HG03108 (cell line): ENCODE measurements at regions not wholly inside any gene's neighbourhood (a gene's known extent, or its start where the extent isn't known, plus 50 kb on each side); places are given as distances from the start of the nearest gene placed in this dataset.

Experiments
- ATAC-seq: cut with Tn5 transposase; IDR thresholded peaks from one replicate; pipeline ENCODE4 v1.9.1; 2021; ENCODE audit warnings: moderate library complexity; ENCODE audit not compliant: unreplicated experiment

DNA sequence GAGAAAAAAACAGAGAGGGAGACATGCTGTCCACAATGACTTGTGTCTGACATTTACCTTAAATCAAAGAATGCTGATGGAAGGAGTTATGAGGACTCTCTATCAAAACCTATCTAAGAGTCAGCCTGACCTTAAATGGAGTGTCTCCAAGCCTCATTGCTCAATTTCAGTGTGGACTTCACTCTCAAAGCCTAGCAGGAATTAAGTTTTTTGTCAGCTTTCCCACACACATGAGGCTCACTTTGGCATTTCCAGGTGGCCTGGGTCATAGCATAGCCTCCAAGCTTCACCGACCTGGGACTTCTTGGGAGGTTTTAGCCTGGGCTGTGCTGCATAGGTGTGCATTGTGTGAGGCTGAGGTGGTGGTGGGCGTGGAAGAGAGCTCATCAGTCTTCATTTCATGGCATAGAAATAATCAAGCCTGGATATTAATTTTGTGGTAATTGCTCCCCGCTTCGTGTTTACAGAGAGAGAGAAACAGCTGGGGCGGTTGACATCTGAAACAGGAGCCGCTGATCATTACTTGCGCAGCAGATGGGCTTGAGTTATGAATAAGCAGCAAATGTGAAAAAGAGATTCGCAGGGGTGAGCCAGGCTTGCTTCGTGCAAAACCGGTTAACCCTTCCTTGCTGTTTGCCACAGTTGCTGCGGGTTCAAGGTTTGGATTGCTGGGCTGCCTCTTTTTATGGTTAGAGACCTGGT is 647.8 kb downstream of the INHBA start:
- ATAC-seq: no peak

DNA sequence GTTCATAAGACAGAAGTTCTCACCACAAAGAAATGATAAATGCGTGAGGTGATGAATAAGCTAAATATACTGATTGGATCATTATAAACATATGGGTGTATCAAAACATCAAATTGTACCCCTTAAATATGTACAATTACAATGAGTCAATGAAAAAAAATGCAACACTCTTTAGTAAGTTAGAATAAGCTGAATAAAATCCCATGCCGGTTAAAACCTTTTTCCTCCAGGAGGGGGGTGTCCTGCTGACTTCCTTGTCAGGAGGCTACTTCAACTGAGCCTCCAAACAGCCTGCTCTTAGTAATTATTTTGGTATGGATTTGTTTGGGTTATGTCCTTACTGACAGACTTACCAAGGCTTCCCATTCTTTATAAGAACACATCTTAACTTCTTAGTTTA is 649.1 kb downstream of the INHBA start:
- no peak for ATAC-seq

DNA sequence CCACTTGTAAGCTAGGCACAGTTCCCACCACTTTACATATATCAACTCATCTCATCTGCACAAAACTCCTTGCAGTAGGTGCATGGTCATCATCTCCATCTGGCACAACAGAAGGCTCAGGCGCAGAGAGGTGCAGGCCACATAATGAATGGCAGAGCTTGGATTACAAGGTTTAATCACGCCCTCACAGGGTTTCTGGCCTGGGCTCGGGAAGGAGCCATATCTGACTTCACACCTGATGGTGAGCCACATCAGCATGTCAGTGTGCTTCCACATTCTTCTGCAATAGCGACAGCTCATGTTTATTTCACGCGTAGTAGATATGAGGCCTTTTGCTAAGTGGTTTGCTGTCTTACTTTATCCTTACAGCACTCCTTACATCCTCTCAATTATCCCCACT is 650.2 kb downstream of the INHBA start:
- no peak for ATAC-seq

DNA sequence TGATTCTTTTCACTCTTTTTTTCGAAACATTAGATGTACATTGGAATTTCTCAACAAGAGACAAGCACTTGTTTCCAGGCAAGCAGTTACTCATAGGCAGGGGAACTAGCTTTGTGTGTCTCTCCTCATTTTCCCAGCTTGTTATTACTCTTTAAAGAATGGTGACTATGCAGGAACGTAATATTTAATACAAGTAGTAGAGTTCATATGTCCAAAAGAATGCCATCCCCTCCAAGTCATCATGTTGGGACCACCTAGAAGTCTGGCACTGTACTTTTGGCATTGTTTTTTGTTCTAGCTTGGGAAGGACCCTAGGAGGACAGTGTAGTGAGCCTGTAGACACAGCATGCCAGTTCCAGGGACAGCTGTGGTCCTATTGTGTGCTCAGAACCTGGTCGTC is 650.7 kb downstream of the INHBA start:
- no peak for ATAC-seq

DNA sequence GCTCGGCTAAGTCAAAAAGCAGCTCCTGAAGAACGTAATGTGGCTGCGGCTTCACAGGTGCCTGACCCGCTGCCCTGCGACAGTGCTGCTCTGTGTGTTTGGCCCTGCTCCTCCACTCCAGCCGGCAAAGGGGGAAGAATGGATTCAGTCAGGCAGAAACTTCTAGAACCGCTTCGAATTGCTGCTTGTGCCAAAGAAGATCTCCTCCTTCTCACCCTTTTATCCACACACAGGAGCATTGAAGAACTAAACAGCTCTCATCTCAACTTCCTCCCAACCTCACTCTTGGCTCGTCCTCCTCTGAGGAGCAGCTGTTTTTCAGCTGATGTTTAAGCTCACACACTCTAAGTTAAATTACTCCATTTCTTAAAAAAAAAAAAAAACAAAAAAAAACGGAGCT is 651.4 kb downstream of the INHBA start:
- no peak for ATAC-seq

DNA sequence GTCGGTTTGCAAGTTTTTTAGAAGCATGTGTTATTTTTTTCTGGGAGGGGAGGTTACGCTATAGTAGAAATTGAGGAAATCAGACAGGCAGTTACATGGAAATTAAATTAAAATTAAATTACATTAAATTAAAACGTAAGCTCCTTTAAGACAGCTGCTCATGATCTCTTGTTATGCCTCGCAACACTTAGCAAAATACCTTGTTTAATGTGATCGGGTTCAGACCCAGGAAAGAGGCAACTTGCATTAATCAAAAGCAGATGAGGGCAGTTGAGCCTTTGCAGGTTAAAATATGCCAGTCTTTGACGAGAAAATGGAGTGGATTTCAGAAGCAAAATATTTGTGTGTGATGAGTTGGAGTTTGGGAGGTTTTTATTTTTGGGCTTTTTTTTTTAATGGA is 651.8 kb downstream of the INHBA start:
- ATAC-seq: no peak

DNA sequence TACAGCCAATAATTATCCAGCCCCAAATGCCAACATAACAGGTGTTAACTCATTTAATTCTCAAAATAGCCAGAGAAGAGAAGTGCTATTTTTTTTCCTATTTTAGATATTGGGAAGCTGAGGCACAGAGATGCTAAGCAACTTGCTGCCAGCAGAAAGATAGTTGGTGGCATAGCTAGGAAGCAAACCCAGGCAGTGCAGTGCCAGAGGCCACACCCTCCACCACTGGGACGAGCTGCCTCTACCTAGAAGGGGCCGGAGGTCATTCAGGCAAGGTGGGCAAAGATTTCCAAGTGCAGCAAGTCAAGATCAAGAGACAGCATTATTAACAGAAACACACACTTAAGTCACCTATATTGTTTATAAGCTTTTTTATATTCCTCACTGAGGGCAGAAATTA is 654.1 kb downstream of the INHBA start:
- ATAC-seq: no peak

DNA sequence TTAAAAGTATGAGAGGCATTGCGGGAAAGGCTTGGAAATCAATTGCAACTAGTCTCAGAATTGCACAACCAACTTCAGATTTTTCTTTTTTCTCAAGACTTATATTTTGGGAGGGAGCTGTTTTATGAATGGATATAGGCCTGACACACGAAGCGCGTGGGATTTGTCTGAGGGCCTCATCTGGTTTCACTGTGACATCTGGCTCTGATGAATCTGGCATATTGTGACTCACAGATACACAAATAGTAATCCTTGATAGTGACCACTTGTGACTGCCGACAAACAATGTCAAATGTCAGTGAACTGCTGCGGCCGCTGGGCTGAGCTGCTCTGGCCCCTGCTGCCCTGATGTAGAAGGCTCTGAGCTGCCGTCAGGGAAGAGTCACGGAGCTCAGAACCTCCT is 655.1 kb downstream of the INHBA start:
- no peak for ATAC-seq

DNA sequence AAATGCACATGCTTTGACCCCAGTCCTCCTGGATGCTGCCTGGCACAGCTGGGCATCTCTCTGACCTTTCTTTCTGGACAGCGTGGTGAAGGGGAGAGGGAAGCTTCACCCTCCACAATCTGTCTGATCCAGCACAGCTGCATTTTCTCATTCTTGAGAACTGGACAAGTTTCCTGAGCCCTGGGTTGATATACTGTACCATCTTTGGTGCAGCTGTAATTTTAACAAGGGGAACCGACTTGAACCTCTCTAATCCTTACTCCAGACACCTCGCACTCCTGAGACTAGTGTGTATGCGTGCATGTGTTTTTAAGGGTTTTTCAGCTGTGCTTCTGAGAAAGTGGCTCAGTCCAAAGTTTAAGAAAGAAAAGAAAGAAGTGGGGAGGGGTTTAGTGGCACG is 655.7 kb downstream of the INHBA start:
- ATAC-seq: no peak

DNA sequence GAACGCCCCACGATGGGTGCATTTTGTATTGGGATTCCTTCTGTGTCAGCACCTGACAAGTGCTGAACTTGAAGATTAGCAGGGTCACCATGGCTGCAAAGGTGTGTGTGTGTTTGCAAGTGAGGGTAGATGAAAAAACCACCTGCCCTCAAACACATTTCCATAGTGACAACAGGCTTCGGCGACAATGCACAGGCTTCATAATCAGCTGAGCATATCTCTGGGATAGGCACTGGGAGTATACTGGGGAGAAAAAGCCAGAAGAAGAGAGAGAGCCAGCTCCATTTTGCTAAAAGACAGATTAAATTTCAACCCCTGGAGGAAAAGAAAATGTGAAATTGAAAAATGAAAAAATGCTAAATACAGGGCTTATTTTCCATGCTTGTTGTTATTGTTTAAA is 656.1 kb downstream of the INHBA start:
- no peak for ATAC-seq

DNA sequence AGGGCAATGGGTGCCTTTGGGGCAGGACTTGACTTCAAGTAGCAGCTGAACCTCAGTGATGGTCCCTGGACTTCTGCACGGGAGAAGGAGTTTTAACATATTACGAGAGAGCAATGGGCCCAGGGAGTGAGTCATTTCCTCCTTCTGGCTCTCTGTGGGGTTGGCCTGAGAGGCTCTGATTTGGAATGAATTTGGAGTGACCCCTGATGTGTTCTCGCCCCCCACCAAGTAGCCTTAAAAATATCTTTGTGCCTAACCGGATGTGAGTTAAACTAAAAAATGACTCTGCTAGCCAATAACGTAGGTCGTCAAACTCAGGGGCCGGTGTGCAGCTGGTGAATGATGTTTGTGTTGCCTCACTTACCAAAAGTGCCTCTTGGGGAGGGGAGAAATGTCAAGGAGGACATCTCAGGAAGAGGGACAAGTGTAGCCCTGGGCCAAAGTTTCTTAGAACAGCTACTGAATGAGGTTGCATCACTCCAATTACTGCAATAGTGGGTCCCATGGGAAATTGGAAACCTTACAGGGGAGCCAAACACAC is 656.6 kb downstream of the INHBA start:
- ATAC-seq: no peak

DNA sequence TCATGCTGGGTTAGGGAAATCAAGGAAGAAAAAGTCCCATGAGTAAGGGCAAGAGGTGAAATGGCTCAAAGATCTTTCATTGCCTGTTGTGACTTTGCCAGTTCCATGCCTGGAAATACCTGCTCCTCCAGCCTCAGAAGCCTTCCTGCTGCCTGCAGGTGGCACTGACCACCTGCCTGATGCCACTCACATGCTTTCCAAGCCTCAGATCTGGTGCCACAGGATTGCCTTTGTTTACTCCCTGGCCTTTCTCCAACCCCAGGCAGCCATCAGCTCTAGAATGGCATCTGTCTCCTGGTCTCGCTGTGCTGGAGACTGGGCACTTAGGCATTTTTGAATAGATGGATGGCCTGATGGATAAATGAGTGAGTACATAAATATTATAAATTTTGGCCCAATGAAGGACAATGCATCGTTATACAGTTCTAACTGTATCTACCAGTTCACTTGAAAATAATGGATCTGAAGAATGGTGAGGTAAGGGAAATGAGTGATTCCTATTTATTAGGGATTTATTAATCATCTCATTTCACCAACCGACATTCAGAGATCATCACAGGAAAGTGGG is 657.2 kb downstream of the INHBA start:
- ATAC-seq: no peak

DNA sequence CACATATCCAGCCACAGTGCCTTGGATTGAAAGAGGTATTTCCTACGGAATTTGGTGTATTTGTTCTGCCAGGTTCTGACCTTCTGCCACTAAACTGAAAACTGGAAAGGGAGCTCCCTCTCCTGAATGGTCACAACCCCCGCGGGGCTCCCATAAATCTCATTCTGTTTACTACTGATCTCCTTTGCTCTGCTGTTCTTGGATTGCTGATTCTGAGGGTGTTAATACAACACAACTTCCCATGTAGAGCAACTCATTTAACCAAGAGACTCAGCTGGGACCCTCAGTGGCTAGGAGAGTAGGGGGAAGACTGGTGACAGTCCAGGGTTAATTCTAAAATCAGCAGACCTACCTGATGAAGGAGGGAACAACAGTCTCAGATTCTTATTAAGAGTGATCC is 662.9 kb downstream of the INHBA start:
- no peak for ATAC-seq

DNA sequence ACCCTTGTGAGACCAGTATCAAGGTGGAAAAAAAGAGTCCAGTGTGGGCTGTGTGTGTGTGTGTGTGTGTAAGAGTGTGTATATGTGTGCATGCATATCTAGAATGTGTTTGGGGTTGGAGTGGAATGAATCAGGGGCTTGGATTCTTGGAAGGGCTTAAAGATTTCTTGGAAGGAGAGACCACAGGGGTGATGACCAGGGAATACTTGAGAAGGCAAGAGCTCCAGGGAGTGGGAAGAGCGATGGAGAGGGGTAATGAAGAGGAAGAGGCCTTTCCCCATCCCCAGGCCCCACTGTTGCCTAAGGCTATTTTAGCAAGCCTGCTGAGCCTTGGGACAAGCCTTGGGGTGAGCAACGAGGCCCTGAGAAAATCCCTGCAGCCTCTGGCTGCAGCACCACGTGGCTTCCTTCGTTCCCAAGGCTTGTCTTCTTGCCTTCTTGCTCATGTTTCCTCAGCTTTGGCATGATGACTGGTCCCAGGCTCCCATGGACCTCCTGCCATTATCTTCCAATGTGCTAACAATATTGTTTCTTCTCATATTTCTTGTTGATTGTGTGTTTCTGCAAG is 663.4 kb downstream of the INHBA start:
- ATAC-seq: no peak

DNA sequence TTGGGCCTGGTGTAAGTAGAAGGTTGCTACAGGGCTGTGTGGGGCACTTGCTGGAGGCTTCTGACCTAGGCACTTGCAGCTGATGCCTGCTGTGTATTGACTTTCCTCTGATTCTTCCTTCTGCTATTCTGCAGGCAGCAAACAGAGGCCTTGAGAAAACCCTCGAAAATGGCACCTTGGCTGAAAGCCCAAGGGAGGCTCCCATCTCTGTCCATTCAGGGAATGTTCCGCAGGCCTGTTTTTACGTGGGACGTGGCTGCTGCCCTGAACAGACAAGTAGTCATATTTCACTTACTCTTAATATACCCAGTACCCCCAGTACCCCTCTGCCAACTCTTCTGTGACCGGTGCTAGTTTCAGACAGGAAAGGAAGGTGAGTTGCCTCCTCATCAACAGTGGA is 664.7 kb downstream of the INHBA start:
- no peak for ATAC-seq

DNA sequence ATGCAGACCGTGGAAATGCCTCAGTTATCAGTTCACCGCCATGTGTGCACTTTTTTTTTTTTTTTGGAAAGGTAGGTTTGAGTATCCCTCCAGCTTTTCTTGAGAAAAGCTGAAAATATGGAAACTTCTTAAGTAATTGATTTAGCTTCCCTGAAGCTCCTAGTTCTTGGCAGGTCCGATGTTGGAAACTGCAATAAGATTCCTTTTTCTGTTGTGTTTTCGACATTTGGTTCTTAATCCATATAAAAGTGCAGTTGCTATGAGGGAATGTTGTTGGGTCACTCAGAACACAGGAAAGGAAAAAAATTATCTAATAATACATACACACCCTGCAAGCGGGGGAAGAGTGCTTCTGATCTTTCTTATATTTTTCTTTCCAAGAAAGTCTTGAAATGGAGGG is 665.2 kb downstream of the INHBA start:
- ATAC-seq: no peak

DNA sequence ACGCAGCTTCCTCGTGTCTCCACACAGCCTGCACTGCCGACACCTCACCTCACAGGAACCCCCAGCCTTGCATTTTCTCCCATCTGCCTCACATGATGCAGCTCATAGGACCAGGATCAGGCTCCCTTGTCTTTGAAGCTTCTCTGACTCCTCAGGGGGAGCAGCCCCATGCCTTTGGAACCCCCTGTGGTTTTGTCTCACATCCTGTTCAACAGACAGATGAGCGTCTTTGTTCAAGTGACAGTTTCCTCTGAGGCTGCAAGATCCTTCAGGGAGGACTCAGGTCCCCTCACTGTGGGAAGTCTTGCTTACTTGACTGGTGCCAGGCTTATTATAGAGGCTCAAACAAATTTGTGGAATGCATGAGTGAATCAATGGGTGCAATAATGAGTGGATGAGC is 667.1 kb downstream of the INHBA start:
- ATAC-seq: no peak

DNA sequence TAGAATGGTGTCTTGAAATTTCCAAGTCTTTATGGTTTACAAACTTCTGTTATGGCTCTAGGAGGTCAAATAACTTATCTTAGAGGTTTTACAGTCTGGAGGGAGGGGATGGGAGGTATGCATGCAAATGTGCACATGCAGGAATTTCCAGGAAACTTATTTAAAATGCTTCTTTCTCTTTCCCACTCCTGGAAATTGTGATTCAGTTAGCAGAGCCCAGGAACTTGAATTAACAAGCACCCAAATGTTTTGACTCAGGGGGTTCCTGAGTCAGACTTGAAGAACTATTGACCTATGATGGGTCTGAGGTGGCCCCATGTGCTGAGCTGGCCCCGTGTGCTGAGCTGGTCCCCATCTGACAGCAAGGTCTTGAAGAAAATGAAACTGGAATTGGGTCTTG is 669.4 kb downstream of the INHBA start:
- no peak for ATAC-seq

DNA sequence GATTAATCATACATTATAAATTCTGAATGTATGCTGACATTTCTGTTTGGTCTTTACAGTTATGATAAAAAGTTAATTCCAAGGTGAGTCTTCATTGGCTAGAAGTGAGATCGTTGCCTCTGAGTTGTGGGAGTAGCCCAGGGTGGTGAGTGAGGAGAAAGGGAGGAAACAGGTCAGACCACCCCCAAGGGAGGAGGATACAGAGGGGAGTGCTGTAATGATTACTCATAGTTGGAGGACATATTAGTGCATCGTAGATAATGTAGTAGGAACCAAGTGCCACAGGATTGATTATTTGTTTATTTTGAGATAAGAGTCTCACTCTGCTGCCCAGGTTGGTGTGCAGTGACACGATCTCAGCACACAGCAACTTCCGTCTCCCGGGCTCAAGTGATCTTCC is 672.2 kb downstream of the INHBA start:
- no peak for ATAC-seq

DNA sequence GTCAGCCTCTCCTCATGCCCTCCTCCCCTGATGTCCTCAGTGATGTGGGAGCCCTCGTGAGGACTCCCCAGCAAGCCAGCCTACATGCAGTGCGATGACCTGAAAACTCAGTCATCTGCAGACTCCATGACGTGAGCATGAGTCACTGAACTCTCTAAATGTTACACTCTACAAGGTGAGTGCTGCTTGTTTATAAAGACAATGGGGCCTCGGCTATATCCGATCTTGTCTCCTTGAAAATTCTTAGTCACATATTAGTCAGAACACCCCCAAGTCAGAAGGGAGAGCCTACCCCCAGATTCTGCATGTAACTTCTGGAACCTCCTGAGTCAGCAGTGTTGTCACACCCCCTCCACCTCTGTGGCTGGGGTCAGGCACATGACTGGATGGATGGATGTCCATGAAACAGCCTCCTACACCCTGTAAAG is 673.8 kb downstream of the INHBA start:
- no peak for ATAC-seq

DNA sequence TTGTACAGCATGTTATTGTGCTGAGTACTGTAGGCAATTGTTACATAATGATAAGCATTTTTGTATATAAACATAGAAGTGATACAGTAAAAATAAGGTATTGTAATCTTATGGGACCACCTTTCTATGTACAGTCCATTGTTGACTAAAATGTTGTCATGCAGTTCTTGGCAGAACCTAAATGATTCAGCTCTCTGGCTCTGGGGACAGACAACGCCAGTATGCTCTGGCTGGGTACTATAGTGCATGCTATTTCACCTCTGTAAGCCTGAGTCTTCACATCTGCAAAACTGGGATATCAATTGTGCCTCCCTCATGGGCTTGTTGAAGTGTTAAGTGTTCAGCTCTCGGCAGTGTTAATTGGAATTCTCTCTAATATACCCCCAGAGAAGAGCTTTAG is 674.3 kb downstream of the INHBA start:
- no peak for ATAC-seq

DNA sequence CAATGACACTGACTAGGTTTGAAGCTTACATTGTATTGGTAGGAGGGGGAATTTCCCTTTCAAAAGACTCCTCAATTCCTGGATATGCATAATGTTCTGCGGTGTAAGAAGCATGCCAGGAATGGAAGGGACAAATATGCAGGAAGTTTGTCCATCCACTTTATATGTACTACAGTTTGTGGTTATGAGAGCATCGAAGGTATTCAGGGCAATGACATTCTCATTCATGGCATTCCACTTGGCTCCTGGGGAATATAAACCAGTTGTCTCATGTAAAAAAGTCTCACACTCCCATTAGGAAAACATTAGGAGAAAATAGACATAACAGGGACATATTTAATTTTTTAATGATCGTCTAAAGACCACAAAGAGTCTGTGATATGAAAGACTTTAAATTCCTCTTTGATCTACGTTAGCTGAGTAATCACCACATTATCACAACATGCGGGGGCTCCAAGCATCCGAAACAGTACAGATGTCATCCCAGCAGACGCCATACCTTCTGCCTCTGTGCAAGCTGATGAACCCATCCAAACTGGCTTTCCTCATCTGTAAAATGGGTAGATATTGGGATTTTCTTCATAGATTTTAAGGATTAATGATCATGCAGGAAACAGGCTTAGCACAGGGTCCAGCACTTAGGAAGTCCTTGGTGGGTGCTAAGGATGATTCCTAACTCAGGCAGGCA is 675.3 kb downstream of the INHBA start:
- ATAC-seq: no peak
